Liver (tissue), 3 donors: ENCODE measurements at regions not wholly inside any gene's neighbourhood (a gene's known extent, or its start where the extent isn't known, plus 50 kb on each side); places are given as distances from the start of the nearest gene placed in this dataset.

Experiments
- EGR1 ChIP-seq, 2 donors: IDR thresholded peaks; 2 replicates each; pipeline ENCODE4 v1.6.1; 2016 to 2018; ENCODE audit warnings: antibody characterized with exemption in 2 of 2, low read depth in 2 of 2
- FOXA1 ChIP-seq: IDR thresholded peaks from 2 replicates; pipeline ENCODE4 v1.6.1; 2016; ENCODE audit warnings: antibody characterized with exemption
- JUND ChIP-seq, 2 donors: IDR thresholded peaks; 2 replicates each; pipeline ENCODE4 v1.6.1; 2016; ENCODE audit warnings: antibody characterized with exemption in 2 of 2
- MAX ChIP-seq: IDR thresholded peaks from 2 replicates; pipeline ENCODE4 v1.6.1; 2016; ENCODE audit warnings: antibody characterized with exemption
- RAD21 ChIP-seq, 2 donors: IDR thresholded peaks; 2 replicates each; pipeline ENCODE4 v1.6.1; 2016; ENCODE audit warnings: antibody characterized with exemption in 2 of 2, mild to moderate bottlenecking in 2 of 2
- RXRA ChIP-seq, 2 donors: IDR thresholded peaks; 2 replicates each; pipeline ENCODE4 v1.6.1; 2017 to 2018; ENCODE audit warnings: antibody characterized with exemption in 2 of 2, mild to moderate bottlenecking in 1 of 2
- TAF1 ChIP-seq: conservative IDR thresholded peaks from 2 replicates; pipeline ENCODE4 v1.6.1; 2016; ENCODE audit warnings: antibody characterized with exemption, mild to moderate bottlenecking
- YY1 ChIP-seq: IDR thresholded peaks from 2 replicates; pipeline ENCODE4 v1.6.1; 2016; ENCODE audit warnings: antibody characterized with exemption, mild to moderate bottlenecking
- ZBTB33 ChIP-seq: IDR thresholded peaks from 2 replicates; pipeline ENCODE4 v1.6.1; 2016; ENCODE audit warnings: antibody characterized with exemption
- TF ChIP-seq, protein P1 (sequence below): fragments of 150-350 bp; IDR thresholded peaks from 2 replicates; pipeline ENCODE4 v1.5.1; 2017; ENCODE audit warnings: improper control_type of control experiment, low read depth, low read length; ENCODE audit not compliant: missing input control
- TF ChIP-seq, protein P2 (sequence below): IDR thresholded peaks from 2 replicates; pipeline ENCODE4 v1.6.1; 2016; ENCODE audit warnings: antibody characterized with exemption, mild to moderate bottlenecking
- donor health status: healthy.
- donor health status: healthy.

DNA sequence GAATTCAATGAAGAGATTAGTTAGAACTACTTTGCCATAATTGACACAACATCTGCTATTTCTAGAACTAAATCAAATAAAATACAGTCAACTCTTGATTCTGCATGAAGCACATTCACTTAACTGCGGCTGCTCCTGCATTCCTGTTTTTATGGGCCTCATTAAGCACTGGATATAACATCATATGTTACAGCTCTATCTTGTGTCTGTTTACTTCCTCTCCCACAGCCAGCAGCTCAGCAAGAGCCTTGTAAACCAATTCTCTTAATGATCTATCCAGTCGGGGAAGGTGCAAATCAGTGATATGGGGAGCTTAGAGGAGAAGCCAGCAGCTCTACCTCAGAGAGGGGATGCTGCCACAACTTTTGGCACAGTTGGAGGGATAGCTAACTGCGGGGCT, 329.2 kb downstream of the ARRDC4 start:
- TF ChIP-seq, protein P1, sequence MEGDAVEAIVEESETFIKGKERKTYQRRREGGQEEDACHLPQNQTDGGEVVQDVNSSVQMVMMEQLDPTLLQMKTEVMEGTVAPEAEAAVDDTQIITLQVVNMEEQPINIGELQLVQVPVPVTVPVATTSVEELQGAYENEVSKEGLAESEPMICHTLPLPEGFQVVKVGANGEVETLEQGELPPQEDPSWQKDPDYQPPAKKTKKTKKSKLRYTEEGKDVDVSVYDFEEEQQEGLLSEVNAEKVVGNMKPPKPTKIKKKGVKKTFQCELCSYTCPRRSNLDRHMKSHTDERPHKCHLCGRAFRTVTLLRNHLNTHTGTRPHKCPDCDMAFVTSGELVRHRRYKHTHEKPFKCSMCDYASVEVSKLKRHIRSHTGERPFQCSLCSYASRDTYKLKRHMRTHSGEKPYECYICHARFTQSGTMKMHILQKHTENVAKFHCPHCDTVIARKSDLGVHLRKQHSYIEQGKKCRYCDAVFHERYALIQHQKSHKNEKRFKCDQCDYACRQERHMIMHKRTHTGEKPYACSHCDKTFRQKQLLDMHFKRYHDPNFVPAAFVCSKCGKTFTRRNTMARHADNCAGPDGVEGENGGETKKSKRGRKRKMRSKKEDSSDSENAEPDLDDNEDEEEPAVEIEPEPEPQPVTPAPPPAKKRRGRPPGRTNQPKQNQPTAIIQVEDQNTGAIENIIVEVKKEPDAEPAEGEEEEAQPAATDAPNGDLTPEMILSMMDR, result no peak
- TF ChIP-seq EGR1 (IDR thresholded peaks at IDR 0.05; ENCODE audit: low read depth in 2 of 2) (no peak), MAX (no peak), ZBTB33 (no peak), TAF1 (no peak), RXRA (IDR thresholded peaks at IDR 0.05) (no peak), YY1 (no peak), JUND (IDR thresholded peaks at IDR 0.05) (no peak), RAD21 (IDR thresholded peaks at IDR 0.05) (no peak), FOXA1 (no peak)
- TF ChIP-seq, protein P2, sequence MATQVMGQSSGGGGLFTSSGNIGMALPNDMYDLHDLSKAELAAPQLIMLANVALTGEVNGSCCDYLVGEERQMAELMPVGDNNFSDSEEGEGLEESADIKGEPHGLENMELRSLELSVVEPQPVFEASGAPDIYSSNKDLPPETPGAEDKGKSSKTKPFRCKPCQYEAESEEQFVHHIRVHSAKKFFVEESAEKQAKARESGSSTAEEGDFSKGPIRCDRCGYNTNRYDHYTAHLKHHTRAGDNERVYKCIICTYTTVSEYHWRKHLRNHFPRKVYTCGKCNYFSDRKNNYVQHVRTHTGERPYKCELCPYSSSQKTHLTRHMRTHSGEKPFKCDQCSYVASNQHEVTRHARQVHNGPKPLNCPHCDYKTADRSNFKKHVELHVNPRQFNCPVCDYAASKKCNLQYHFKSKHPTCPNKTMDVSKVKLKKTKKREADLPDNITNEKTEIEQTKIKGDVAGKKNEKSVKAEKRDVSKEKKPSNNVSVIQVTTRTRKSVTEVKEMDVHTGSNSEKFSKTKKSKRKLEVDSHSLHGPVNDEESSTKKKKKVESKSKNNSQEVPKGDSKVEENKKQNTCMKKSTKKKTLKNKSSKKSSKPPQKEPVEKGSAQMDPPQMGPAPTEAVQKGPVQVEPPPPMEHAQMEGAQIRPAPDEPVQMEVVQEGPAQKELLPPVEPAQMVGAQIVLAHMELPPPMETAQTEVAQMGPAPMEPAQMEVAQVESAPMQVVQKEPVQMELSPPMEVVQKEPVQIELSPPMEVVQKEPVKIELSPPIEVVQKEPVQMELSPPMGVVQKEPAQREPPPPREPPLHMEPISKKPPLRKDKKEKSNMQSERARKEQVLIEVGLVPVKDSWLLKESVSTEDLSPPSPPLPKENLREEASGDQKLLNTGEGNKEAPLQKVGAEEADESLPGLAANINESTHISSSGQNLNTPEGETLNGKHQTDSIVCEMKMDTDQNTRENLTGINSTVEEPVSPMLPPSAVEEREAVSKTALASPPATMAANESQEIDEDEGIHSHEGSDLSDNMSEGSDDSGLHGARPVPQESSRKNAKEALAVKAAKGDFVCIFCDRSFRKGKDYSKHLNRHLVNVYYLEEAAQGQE, result no peak
